ENCODE measurements at regions not wholly inside any gene's neighbourhood (a gene's known extent, or its start where the extent isn't known, plus 50 kb on each side); places are given as distances from the start of the nearest gene placed in this dataset.
"Not testable (repeated sequence)": the region's sequence is repeated elsewhere in the genome, so short reads cannot be mapped to it uniquely, and the experiment has no call there.

DNA sequence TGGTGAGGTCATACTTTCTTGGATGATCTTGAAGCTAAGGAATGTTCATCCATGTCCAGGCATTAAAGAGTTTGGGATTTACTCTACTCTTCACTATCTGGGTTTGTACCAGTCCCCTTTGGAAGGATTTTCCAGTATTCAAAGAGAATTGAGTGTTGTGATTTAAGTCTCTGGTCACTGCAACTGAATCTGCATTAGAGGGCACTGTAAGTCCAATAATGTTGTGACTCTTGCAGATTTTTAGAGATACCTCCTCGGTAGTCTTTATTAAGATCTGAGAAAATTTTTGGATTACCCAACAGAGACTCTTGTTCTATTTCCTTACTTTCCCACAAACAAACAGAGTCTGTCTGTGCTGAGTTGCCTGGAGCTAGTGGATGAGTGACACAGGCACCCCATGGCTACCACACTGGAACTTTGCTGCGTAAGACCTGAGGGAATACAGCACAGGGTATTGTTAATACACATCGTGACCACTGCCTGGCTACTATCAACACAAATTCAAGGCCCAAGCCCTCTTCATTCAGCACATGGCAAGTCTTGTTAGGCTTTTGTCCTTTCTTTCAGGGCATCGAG lies 357.1 kb upstream of the KLHL4 start:
- no peak for DNase-seq
- H3K9me3 ChIP-seq, result no peaks in the 10 kb centered on the region
- WGBS, 2 donors, result 60 to 84% methylated on average over 4 of the region's 4 CpGs
- H3K4me1 ChIP-seq, result no peaks in the 10 kb centered on the region
- no peak overlapping the region for H3K4me3 ChIP-seq
- H3K36me3 ChIP-seq, result no peaks in the 10 kb centered on the region
- TF ChIP-seq POLR2AphosphoS5 (IDR thresholded peaks at IDR 0.05) (no peak), EP300 (IDR thresholded peaks at IDR 0.05) (no peak), POLR2A (IDR thresholded peaks at IDR 0.05) (no peak)
- TF ChIP-seq, protein P1, sequence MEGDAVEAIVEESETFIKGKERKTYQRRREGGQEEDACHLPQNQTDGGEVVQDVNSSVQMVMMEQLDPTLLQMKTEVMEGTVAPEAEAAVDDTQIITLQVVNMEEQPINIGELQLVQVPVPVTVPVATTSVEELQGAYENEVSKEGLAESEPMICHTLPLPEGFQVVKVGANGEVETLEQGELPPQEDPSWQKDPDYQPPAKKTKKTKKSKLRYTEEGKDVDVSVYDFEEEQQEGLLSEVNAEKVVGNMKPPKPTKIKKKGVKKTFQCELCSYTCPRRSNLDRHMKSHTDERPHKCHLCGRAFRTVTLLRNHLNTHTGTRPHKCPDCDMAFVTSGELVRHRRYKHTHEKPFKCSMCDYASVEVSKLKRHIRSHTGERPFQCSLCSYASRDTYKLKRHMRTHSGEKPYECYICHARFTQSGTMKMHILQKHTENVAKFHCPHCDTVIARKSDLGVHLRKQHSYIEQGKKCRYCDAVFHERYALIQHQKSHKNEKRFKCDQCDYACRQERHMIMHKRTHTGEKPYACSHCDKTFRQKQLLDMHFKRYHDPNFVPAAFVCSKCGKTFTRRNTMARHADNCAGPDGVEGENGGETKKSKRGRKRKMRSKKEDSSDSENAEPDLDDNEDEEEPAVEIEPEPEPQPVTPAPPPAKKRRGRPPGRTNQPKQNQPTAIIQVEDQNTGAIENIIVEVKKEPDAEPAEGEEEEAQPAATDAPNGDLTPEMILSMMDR (IDR thresholded peaks at IDR 0.05), result no peak
- H3K27ac ChIP-seq, result no peak overlapping the region
- no peak for ATAC-seq (ENCODE audit: low FRiP score in 2 of 2)
- no peaks in the 10 kb centered on the region for H3K27me3 ChIP-seq

DNA sequence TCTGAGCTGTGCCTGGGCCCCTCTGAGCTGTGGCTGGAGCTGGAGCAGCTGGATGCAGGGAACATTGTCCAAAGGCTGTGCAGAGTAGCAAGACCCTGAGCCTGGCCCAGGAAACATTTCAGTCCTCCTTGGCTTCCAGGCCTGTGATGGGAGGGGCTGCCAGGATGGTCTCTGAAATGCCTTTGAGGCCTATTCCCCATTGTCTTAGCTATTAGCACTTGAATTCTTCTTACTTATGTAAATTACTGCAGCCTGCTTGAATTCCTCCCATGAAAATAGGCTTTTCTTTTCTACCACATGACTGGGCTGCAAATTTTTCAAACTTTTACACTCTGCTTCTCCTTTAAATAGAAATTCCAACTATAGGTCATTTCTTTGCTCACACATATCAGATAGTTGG lies 349.8 kb upstream of the KLHL4 start:
- Histone ChIP-seq H3K9me3 (no peaks in the 10 kb centered on the region), H3K4me1 (no peaks in the 10 kb centered on the region), H3K27me3 (no peaks in the 10 kb centered on the region), H3K36me3 (no peaks in the 10 kb centered on the region), H3K4me3 (no peak overlapping the region), H3K27ac (no peak overlapping the region)
- no peak for TF ChIP-seq POLR2A (IDR thresholded peaks at IDR 0.05)
- TF ChIP-seq POLR2AphosphoS5 (IDR thresholded peaks at IDR 0.05), result no peak
- TF ChIP-seq EP300 (IDR thresholded peaks at IDR 0.05), result no peak
- TF ChIP-seq, protein P1 (IDR thresholded peaks at IDR 0.05), result no peak
- ATAC-seq (ENCODE audit: low FRiP score in 2 of 2) (no peak), DNase-seq (no peak)

DNA sequence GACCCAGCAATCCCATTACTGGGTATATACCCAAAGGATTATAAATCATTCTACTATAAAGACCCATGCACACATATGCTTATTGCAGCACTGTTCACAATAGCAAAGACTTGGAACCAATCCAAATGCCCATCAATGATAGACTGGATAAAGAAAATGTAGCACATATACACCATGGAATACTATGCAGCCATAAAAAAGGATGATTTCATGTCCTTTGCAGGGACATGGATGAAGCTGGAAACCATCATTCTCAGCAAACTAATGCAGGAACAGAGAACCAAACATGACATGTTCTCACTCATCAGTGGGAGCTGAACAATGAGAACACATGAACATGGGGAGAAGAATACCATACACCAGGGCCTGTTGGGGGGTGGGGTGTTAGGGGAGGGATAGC lies 339.6 kb upstream of the KLHL4 start:
- H3K9me3 ChIP-seq; H3K27me3 ChIP-seq; H3K4me1 ChIP-seq; H3K27ac ChIP-seq; DNase-seq; H3K4me3 ChIP-seq; H3K36me3 ChIP-seq; ATAC-seq (ENCODE audit: low FRiP score in 2 of 2): not testable (repeated sequence)

Small RNA genes lying in the stretch of these regions (small RNA-seq; reads per million reads assigned to genes)
- gene RF00279, result 0 to 0.22 (median 0.10) reads per million in 4 donors
- gene Z82210.1, result 0 reads per million in 4 donors

All from upper lobe of left lung (tissue), 6 donors.